Lower leg skin (tissue), 3 donors: ENCODE measurements at regions not wholly inside any gene's neighbourhood (a gene's known extent, or its start where the extent isn't known, plus 50 kb on each side); places are given as distances from the start of the nearest gene placed in this dataset.

Experiments used
- POLR2A ChIP-seq, 2 donors: fragments of 450-650 bp; IDR thresholded peaks; one replicate each; pipeline ENCODE4 v1.6.1; 2016 to 2017; ENCODE audit warnings: antibody characterized with exemption in 2 of 2, mild to moderate bottlenecking in 1 of 2, moderate library complexity in 1 of 2
- TF ChIP-seq, protein P1 (sequence below), 3 donors: fragments of 450-650 bp; IDR thresholded peaks; one replicate each; pipeline ENCODE4 v1.5.1; 2016; ENCODE audit warnings: antibody characterized with exemption in 3 of 3, mild to moderate bottlenecking in 3 of 3, moderate library complexity in 2 of 3

DNA sequence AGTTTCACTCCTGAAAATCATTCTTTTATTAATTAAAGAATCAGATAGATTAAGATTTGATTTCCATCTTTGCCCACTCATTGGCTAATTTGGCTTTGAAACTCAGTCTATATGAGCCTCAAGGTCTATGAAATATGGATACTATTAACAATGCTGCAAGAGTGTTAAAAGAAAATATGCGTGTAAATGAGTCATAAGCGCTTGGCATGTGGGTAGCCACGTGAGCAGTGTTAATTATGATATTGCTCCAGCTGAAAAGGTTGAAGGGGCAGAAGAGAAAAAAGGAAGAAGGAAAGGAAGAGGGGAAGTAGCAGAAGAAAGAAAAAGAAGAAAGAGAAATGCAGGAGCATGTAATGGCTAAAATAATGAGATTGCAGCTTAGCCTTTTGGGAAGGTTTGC lies 151.4 kb downstream of the CHRM3 start:
- TF ChIP-seq, protein P1, sequence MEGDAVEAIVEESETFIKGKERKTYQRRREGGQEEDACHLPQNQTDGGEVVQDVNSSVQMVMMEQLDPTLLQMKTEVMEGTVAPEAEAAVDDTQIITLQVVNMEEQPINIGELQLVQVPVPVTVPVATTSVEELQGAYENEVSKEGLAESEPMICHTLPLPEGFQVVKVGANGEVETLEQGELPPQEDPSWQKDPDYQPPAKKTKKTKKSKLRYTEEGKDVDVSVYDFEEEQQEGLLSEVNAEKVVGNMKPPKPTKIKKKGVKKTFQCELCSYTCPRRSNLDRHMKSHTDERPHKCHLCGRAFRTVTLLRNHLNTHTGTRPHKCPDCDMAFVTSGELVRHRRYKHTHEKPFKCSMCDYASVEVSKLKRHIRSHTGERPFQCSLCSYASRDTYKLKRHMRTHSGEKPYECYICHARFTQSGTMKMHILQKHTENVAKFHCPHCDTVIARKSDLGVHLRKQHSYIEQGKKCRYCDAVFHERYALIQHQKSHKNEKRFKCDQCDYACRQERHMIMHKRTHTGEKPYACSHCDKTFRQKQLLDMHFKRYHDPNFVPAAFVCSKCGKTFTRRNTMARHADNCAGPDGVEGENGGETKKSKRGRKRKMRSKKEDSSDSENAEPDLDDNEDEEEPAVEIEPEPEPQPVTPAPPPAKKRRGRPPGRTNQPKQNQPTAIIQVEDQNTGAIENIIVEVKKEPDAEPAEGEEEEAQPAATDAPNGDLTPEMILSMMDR (IDR thresholded peaks at IDR 0.05), result no peak
- TF ChIP-seq POLR2A (IDR thresholded peaks at IDR 0.05), result no peak
